GM04503 (cell line): ENCODE measurements at regions not wholly inside any gene's neighbourhood (a gene's known extent, or its start where the extent isn't known, plus 50 kb on each side); places are given as distances from the start of the nearest gene placed in this dataset.
"Not testable (repeated sequence)": the region's sequence is repeated elsewhere in the genome, so short reads cannot be mapped to it uniquely, and the experiment has no call there.

Source experiments
- DNase-seq: peaks from one replicate; pipeline ENCODE4 v3.0.0-alpha.2; 2012; ENCODE audit warnings: low read depth

- no peak for DNase-seq
Measured at GRCh38 chr11:25520459-25520858, 811.5 kb upstream of the ANO3 start.

DNA sequence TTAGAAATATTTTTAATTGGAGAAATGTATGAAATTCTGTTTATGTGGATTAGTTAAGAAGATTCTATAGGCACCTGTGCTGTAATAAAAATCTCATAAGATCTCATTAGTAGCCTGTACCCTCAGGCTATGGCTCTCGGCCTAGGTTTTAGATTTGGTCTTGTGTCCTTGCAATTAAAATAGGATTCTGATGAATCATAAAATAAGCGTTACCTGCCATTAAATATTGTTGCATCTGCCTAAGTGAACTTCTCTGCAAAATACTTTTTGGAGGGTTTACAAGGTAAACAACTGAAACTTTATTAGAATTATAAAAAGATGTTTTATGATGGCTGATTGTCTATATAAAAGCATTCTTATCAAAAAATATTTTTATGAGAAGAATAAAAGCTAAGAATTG lies 804.1 kb upstream of the ANO3 start:
- no peak for DNase-seq

GRCh38 chr11:25529572-25529971 lies 802.4 kb upstream of the ANO3 start:
- DNase-seq: no peak

DNA sequence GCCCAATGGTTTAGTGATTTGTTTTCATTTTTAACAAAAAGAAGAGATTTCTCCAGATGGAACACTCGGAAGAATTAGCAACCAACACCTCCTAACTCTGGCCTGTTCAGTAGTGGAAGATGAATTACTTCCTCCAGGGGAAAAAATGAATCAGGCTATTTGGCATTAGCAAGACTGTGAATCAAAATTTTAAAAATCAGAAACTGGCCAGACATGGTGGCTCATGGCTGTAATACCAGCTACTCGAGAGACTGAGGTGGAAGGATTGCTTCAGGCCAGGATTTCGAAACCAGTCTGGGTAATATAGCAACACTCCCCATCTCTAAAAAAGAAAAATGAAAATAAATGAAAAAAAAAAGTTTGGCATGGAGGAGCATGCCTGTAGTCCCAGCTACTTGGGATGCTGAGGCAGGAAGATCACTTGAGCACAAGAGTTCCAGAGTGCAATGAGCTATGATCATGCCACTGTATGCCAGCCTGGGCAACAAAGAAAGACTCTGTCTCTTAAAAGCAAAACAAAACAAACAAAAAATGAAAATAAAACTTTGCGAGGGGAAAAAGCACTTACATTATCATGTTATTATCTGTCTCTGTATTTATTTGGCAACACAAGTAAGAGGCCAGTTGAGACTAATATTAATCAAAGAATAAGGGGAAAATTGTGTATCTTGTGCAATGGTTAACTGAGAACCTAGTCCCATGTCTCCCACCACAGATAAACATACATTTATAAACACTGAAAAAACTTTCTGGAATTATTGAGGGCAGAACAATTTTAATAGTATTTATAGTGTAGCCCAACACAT lies 796.3 kb upstream of the ANO3 start:
- DNase-seq: no peak

DNA sequence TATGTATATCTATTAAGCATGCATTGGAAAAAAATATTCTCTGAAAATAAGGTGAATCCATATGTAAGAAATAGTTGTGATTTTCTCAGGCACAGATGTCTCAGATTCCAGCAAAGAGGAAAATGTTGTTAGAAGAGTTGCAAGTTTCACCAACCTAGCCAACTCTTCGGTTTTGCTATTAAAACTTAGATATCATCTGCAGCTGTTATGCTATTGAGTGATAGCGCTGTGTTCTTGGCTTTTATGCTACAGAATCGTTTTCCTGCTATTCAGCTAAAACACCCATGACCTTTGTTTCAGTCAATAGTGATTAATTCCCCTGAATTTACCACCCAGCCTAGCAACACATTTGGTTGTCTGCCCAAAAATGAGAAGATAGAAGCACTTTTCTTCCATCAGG lies 795.6 kb upstream of the ANO3 start:
- no peak for DNase-seq

DNA sequence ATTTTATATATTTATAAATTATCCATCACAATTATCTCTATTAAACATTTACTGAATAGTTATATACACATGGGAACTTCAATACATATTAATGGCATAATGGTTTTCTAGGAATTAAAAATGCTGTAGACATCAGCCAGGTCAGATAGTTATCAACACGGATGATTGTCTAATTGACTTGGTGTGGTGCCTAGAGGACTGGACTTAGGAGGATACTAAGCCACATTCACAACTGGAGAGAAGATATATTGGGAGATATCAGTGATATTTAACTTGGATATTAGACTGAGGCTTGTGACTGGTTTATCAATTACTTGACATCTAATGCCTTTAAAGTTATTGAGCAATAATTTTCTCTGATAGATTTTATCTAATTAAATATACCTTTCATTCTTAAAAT lies 794.5 kb upstream of the ANO3 start:
- no peak for DNase-seq

- no peak for DNase-seq
Measured at GRCh38 chr11:25547292-25547691, 784.6 kb upstream of the ANO3 start.

- no peak for DNase-seq
Measured at GRCh38 chr11:25562417-25562816, 769.5 kb upstream of the ANO3 start.

- DNase-seq: no peak
Measured at GRCh38 chr11:25565846-25566245, 766.1 kb upstream of the ANO3 start.

- no peak for DNase-seq
Measured at GRCh38 chr11:25566298-25567200, 765.4 kb upstream of the ANO3 start.

DNA sequence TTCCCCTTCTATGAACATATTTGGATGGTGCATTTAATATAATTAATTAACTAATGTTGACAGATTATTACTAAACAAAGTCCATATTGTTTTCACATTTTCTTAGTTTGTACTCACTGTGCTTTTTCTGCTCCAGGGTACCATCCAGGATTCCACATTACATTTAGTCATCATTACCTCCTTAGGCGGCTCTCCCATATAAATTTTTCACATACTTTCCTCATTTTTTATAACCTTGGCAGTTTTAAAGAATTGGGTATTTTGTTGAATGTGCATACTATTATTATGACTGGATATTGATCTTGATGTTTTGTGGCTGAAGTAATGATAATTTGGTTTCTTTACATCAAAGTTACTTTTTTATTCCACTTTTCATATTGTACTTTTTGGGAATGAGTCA lies 755.6 kb upstream of the ANO3 start:
- no peak for DNase-seq

DNA sequence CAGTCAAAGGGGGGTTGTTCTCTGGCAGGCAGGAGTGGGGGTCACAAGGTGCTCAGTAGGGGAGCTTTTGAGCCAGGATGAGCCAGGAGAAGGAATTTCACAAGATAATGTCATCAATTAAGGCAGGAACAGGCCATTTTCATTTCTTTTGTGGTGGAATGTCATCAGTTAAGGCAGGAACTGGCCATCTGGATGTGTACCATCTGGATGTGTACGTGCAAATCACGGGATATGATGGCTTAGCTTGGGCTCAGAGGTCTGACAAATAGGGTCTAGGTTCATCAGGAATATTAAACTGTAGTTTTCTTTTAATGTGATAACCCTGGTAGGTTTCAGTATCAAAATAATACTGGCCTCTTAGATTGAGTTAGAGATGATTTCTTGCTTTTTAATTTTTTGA lies 752.4 kb upstream of the ANO3 start:
- DNase-seq: not testable (repeated sequence)

GRCh38 chr11:25583596-25583995 lies 748.3 kb upstream of the ANO3 start:
- DNase-seq: no peak

- no peak for DNase-seq
Measured at GRCh38 chr11:25587496-25587895, 744.4 kb upstream of the ANO3 start.

- no peak for DNase-seq
Measured at GRCh38 chr11:25593221-25593620, 738.7 kb upstream of the ANO3 start.

GRCh38 chr11:25596701-25597100 lies 735.2 kb upstream of the ANO3 start:
- DNase-seq: no peak

DNA sequence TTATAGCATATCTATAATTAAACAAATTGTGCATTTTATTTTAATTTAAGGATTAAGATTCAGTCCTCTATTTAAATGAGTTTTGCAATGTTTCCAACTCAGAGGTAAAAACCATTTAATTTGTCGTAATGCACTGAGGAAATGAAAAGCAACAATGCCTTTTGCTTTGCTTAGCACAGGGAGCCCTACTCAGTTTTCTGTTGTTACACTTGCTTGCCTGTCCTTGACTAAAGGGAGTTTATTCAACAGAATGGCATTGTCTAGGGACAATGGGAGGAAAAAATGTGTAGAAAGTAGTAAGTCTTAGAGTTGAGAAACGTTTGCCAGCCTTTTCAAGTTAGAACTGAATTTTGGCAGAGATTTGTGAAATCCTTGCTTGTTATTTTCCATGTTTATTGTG lies 734.2 kb upstream of the ANO3 start:
- no peak for DNase-seq

DNA sequence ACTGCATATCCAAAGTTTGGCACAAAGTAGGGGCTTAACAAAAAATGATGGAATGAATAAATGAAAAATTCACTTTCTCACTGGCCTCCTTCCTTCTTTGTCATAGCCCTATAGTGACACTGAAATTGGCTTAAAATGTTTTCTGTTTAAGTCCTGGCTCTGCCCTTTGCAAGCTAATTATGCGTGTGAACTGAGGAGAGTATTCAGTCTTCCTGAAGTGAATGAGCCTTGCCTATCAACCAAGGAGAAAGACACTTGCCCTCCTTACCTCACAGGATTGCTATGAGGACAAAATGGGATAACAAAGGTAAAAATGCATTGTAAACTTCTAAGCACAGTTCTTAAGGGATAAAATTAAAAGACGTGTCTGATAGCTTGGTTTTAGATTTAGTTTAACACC lies 729.8 kb upstream of the ANO3 start:
- DNase-seq: no peak

DNA sequence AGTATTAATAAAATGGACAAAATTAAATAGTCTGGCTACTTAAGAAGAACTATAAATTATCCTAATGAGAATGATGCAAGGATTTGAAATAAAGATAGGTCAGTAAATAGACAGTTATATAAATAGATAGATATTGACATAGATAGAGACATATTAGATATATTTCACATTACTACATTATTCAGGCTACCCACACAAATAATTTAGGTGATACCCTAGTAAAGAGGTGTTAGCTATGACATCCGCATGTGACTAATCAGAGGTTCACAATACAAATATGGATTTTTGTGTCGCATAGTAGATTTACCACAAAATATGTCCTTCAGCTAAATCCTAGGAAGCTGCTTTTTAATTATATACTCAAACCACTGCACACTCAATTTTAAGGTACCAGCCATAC lies 729.0 kb upstream of the ANO3 start:
- DNase-seq: no peak

GRCh38 chr11:25612806-25613205 lies 719.1 kb upstream of the ANO3 start:
- no peak for DNase-seq

- DNase-seq: no peak
Measured at GRCh38 chr11:25613451-25613850, 718.5 kb upstream of the ANO3 start.

DNA sequence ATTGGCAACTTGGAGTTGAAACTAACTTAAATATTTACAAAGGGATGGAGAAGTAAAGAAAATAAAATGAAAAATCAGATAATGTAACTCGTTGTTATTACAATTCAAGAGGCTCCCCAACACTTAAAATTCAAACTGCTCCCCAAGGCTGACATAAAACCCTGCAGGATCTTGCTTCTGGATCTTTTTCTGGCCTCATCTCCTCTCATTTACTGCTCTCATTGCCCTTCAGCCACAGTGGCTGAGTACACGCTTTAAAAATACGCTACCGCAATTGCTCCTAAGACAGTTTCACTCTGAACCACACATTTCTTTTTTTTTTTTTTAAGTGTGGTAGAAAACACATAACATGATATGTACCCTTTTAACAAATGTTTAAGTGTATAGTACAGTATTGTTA lies 718.1 kb upstream of the ANO3 start:
- DNase-seq: no peak

DNA sequence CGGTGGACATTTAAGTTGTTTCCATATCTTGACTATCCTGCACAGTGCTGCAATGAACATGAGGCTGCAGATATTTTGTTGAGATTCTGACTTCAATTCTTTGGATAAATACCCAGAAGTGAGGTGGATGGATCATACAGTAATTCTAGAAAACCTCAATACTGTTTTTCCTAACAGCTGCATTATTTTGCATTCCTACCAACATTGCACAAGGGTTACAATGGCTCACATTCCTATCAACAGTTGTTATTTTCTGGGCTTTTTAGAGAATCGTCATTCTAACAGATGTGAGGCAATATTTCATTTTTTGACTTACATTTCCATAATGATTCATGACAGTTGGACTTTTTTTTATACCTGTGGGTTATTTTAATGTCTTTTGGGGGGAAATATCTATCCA lies 716.9 kb upstream of the ANO3 start:
- DNase-seq: no peak
